Adrenal gland (tissue), 9 donors: ENCODE measurements at regions not wholly inside any gene's neighbourhood (a gene's known extent, or its start where the extent isn't known, plus 50 kb on each side); places are given as distances from the start of the nearest gene placed in this dataset.
"Not testable (repeated sequence)": the region's sequence is repeated elsewhere in the genome, so short reads cannot be mapped to it uniquely, and the experiment has no call there.

Source experiments
- DNase-seq, 7 donors: peaks; one replicate each; pipeline ENCODE4 v3.0.0-alpha.2; 2019 to 2020
- H3K27ac ChIP-seq, 5 donors: fragments of 200-600 bp; sonication (generic) in 4 of 5; 1 replicate in 3 of 5; 2 replicates in 2 of 5; pipeline versions ENCODE4 v1.5.1 to v1.8.0; 2016 to 2020; ENCODE audit warnings: mild to moderate bottlenecking in 1 of 5
- H3K27me3 ChIP-seq: fragments of 200-600 bp; 2 replicates; pipeline ENCODE4 v1.8.0; 2021
- H3K36me3 ChIP-seq, 2 donors: fragments of 200-600 bp; replicated peaks in 1 of 2; 1 replicate in 1 of 2; 2 replicates in 1 of 2; pipeline versions ENCODE4 v1.5.1 to v1.8.0; 2018 to 2022
- H3K4me1 ChIP-seq, 2 donors: fragments of 200-600 bp; replicated peaks in 1 of 2; 1 replicate in 1 of 2; 2 replicates in 1 of 2; pipeline versions ENCODE4 v1.5.1 to v1.8.0; 2018 to 2021
- H3K4me3 ChIP-seq, 4 donors: fragments of 200-600 bp; sonication (generic) in 3 of 4; one replicate each; pipeline ENCODE4 v1.5.1; 2016 to 2018
- H3K9me3 ChIP-seq, 3 donors: fragments of 200-600 bp; sonication (generic) in 1 of 3; replicated peaks in 1 of 3; 1 replicate in 2 of 3; 2 replicates in 1 of 3; pipeline versions ENCODE4 v1.5.1 to v1.8.0; 2016 to 2021
- POLR2A ChIP-seq, 2 donors: fragments of 450-650 bp; IDR thresholded peaks; one replicate each; pipeline ENCODE4 v1.6.1; 2017; ENCODE audit warnings: antibody characterized with exemption in 2 of 2, mild to moderate bottlenecking in 2 of 2, moderate library complexity in 1 of 2
- whole genome bisulfite sequencing, 4 donors: extraction: QIAGEN DNeasy Blood & Tissue Kit in 2 of 4; methylation state at CpG; one replicate each; pipeline versions ENCODE4 v1.1.5 to v1.1.7; 2013 to 2017; 5-methylcytosine and 5-hydroxymethylcytosine counted together
- intact Hi-C, 2 donors: fragments of 100-400 bp; cut with DNase I; formaldehyde crosslinking; loops; one replicate each; pipeline versions ENCODE4 v1.14.1 to v1.15.0; 2022 to 2023
- TF ChIP-seq, protein P1 (sequence below), 6 experiments: fragments of 450-650 bp in 4 of 6; fragments of 200-600 bp in 2 of 6; sonication (generic) in 1 of 6; IDR thresholded peaks; 1 replicate in 5 of 6; 2 replicates in 1 of 6; pipeline versions ENCODE4 v1.5.1 to v1.8.0; 2016 to 2021; ENCODE audit warnings: antibody characterized with exemption in 6 of 6, mild to moderate bottlenecking in 2 of 6, moderate library complexity in 1 of 6
- donor health status: healthy with polysubstance abuse.
- donor health status: Bipolar disorder and iron deficiency.
- donor health status: DM: yes; HTN: yes; CAD: no.
- donor health status: DM: no; HTN: no; CAD: no.
- donor health status: DM: no; HTN: no; CAD: no.

DNA sequence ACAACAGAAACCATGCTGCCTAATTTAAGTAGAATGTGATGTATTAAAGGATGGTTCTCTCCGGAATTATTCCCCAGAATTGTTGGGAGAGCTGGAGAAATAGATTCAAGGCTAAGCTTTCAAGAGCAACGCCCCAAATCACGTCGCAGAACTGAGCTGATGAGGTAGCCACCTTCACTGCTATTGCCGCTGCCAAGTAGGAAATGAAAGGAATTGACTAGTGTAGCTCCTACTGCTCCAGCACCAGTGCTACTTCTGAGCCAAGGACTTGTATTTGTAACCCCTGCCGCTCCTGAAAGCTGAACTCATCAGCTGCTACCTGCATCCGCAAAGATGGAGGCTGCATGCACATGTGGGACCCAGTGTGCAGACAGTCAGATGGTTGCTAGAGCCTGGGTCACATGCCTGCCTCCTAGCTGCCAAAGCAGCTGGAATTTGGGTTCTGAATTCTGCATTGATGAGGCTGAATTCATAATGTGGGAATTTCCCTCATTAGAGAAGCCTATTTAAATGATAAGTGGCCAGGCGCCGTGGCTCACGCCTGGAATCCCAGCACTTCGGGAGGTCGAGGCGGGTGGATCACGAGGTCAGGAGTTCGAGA, 173.9 kb downstream of the PDGFRA start:
- DNase-seq: no peak
- intact Hi-C loops: no loop called here
- Histone ChIP-seq H3K36me3 (no peaks in the 10 kb centered on the region), H3K27me3 (no peaks in the 10 kb centered on the region), H3K4me1 (no peaks in the 10 kb centered on the region), H3K4me3 (no peak overlapping the region), H3K27ac (no peak overlapping the region), H3K9me3 (no peaks in the 10 kb centered on the region)
- 70 to 81% (median 75%) methylated on average over 14 to 15 of the region's 15 CpGs for WGBS, 4 donors
- TF ChIP-seq, protein P1, sequence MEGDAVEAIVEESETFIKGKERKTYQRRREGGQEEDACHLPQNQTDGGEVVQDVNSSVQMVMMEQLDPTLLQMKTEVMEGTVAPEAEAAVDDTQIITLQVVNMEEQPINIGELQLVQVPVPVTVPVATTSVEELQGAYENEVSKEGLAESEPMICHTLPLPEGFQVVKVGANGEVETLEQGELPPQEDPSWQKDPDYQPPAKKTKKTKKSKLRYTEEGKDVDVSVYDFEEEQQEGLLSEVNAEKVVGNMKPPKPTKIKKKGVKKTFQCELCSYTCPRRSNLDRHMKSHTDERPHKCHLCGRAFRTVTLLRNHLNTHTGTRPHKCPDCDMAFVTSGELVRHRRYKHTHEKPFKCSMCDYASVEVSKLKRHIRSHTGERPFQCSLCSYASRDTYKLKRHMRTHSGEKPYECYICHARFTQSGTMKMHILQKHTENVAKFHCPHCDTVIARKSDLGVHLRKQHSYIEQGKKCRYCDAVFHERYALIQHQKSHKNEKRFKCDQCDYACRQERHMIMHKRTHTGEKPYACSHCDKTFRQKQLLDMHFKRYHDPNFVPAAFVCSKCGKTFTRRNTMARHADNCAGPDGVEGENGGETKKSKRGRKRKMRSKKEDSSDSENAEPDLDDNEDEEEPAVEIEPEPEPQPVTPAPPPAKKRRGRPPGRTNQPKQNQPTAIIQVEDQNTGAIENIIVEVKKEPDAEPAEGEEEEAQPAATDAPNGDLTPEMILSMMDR (IDR thresholded peaks at IDR 0.05): no peak

GRCh38 chr4:54403700-54404453, 174.8 kb downstream of the PDGFRA start:
- intact Hi-C loops: no loop called here
- Histone ChIP-seq H3K36me3 (no peaks in the 10 kb centered on the region), H3K27ac (no peak overlapping the region), H3K27me3 (no peaks in the 10 kb centered on the region), H3K4me1 (no peaks in the 10 kb centered on the region), H3K4me3 (no peak overlapping the region), H3K9me3 (no peaks in the 10 kb centered on the region)
- DNase-seq: no peak
- 77 to 90% (median 87%) methylated on average over 5 of the region's 5 CpGs for WGBS, 4 donors
- TF ChIP-seq, protein P1 (IDR thresholded peaks at IDR 0.05): no peak

DNA sequence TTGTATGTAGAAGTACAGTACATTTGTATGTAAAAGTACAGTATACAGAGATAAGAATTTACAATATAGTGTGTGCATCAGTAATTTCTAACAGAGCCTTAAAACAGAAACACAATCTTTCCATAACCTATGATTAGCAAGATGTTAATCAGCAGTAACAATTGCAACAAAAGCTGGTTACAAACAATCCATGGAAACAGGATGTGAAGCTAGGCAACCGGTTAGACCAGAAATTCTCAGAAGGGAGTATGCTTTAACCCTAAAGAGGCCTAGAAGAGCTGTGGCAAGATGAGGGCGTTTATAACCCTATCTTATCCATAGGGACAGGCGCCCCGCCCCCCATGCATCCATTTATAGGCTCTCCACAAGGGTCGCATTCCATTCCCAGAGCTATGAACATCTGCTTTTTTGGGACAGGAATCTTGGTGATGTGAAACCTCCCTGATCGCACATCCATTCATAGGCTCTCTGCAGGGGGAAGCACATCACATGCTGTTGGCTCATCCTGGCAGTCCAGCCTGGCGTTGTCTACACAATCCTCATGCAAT, 180.3 kb downstream of the PDGFRA start:
- H3K4me3 ChIP-seq, H3K27me3 ChIP-seq, H3K4me1 ChIP-seq, H3K27ac ChIP-seq, H3K36me3 ChIP-seq, DNase-seq, H3K9me3 ChIP-seq, intact Hi-C loops: not testable (repeated sequence)
- 62 to 75% (median 67%) methylated on average over 7 of the region's 7 CpGs for WGBS, 4 donors

- TF ChIP-seq POLR2A (IDR thresholded peaks at IDR 0.05): no peak
- TF ChIP-seq, protein P1 (IDR thresholded peaks at IDR 0.05): no peak
- Histone ChIP-seq H3K27ac (no peak overlapping the region), H3K9me3 (no peaks in the 10 kb centered on the region), H3K36me3 (no peaks in the 10 kb centered on the region), H3K4me3 (no peak overlapping the region), H3K27me3 (no peaks in the 10 kb centered on the region), H3K4me1 (no peaks in the 10 kb centered on the region)
- intact Hi-C loops: no loop called here
- no peak for DNase-seq
Measured at GRCh38 chr4:54414545-54414944, 185.5 kb downstream of the PDGFRA start.

- no peak for DNase-seq
- Histone ChIP-seq H3K4me1 (no peaks in the 10 kb centered on the region), H3K36me3 (no peaks in the 10 kb centered on the region), H3K27ac (no peak overlapping the region), H3K4me3 (no peak overlapping the region), H3K27me3 (no peaks in the 10 kb centered on the region), H3K9me3 (no peaks in the 10 kb centered on the region)
- 68 to 75% (median 70%) methylated on average over 2 of the region's 2 CpGs for WGBS, 4 donors
- intact Hi-C loops: no loop called here
- no peak for TF ChIP-seq POLR2A (IDR thresholded peaks at IDR 0.05)
- TF ChIP-seq, protein P1 (IDR thresholded peaks at IDR 0.05): no peak
Measured at GRCh38 chr4:54417476-54417875, 188.4 kb downstream of the PDGFRA start.
